ENCODE measurements at regions not wholly inside any gene's neighbourhood (a gene's known extent, or its start where the extent isn't known, plus 50 kb on each side); places are given as distances from the start of the nearest gene placed in this dataset.

- TF ChIP-seq CTCF (IDR thresholded peaks at IDR 0.05) = no peak
- Histone ChIP-seq H3K36me3 (no peaks in the 10 kb centered on the region), H3K27ac (no peak overlapping the region), H3K4me3 (no peak overlapping the region), H3K9me3 (no peaks in the 10 kb centered on the region), H3K27me3 (no peaks in the 10 kb centered on the region), H3K4me1 (no peaks in the 10 kb centered on the region)
- no peak for DNase-seq
- intact Hi-C loops (cut with DNase I) = no loop called here
- no peak for ATAC-seq
Observed at GRCh38 chr6:100276311-100277057, 188.2 kb downstream of the SIM1 start.

GRCh38 chr6:100274147-100274546 lies 190.6 kb downstream of the SIM1 start:
- DNase-seq (no peak), ATAC-seq (no peak)
- Histone ChIP-seq H3K4me3 (no peak overlapping the region), H3K4me1 (no peaks in the 10 kb centered on the region), H3K36me3 (no peaks in the 10 kb centered on the region), H3K9me3 (no peaks in the 10 kb centered on the region), H3K27ac (no peak overlapping the region), H3K27me3 (no peaks in the 10 kb centered on the region)
- no peak for TF ChIP-seq CTCF (IDR thresholded peaks at IDR 0.05)
- intact Hi-C loops (cut with DNase I) = no loop called here

GRCh38 chr6:100271625-100272024 lies 193.1 kb downstream of the SIM1 start:
- Histone ChIP-seq H3K27ac (no peak overlapping the region), H3K4me3 (no peak overlapping the region), H3K9me3 (no peaks in the 10 kb centered on the region), H3K4me1 (no peaks in the 10 kb centered on the region), H3K36me3 (no peaks in the 10 kb centered on the region), H3K27me3 (no peaks in the 10 kb centered on the region)
- DNase-seq = no peak
- intact Hi-C loops (cut with DNase I) = no loop called here
- no peak for TF ChIP-seq CTCF (IDR thresholded peaks at IDR 0.05)
- no peak for ATAC-seq

GRCh38 chr6:100271202-100271601 lies 193.5 kb downstream of the SIM1 start:
- DNase-seq = no peak
- no peaks in the 10 kb centered on the region for H3K36me3 ChIP-seq
- no peaks in the 10 kb centered on the region for H3K9me3 ChIP-seq
- intact Hi-C loops (cut with DNase I) = no loop called here
- no peak for ATAC-seq
- H3K4me3 ChIP-seq = no peak overlapping the region
- H3K27ac ChIP-seq = no peak overlapping the region
- H3K27me3 ChIP-seq = no peaks in the 10 kb centered on the region
- no peak for TF ChIP-seq CTCF (IDR thresholded peaks at IDR 0.05)
- no peaks in the 10 kb centered on the region for H3K4me1 ChIP-seq

- no peaks in the 10 kb centered on the region for H3K27me3 ChIP-seq
- H3K4me1 ChIP-seq = no peaks in the 10 kb centered on the region
- intact Hi-C loops (cut with DNase I) = no loop called here
- no peak overlapping the region for H3K27ac ChIP-seq
- TF ChIP-seq CTCF (IDR thresholded peaks at IDR 0.05) = no peak
- no peaks in the 10 kb centered on the region for H3K9me3 ChIP-seq
- H3K4me3 ChIP-seq = no peak overlapping the region
- DNase-seq (no peak), ATAC-seq (no peak)
- H3K36me3 ChIP-seq = no peaks in the 10 kb centered on the region
Observed at GRCh38 chr6:100269189-100269588, 195.5 kb downstream of the SIM1 start.

- H3K27ac ChIP-seq = no peak overlapping the region
- no peak for ATAC-seq
- H3K36me3 ChIP-seq = no peaks in the 10 kb centered on the region
- no peak for DNase-seq
- H3K9me3 ChIP-seq = no peaks in the 10 kb centered on the region
- H3K4me1 ChIP-seq = no peaks in the 10 kb centered on the region
- intact Hi-C loops (cut with DNase I) = no loop called here
- TF ChIP-seq CTCF (IDR thresholded peaks at IDR 0.05) = no peak
- no peak overlapping the region for H3K4me3 ChIP-seq
- no peaks in the 10 kb centered on the region for H3K27me3 ChIP-seq
Observed at GRCh38 chr6:100268326-100268725, 196.4 kb downstream of the SIM1 start.
